Lung (tissue), 11 donors: ENCODE measurements at regions not wholly inside any gene's neighbourhood (a gene's known extent, or its start where the extent isn't known, plus 50 kb on each side); places are given as distances from the start of the nearest gene placed in this dataset.

Source experiments
- ATAC-seq: fragments of 200-7000 bp; cut with Tn5 transposase; one replicate; pipeline ENCODE4 v1.9.1; 2020; ENCODE audit warnings: moderate number of reproducible peaks; ENCODE audit not compliant: insufficient read depth, low FRiP score
- DNase-seq, 3 donors: peaks; one replicate each; pipeline ENCODE4 v3.0.0-alpha.2; 2013 to 2017
- H3K27ac ChIP-seq, 2 donors: one replicate each; pipeline ENCODE4 v1.5.1; 2013; ENCODE audit warnings: mild to moderate bottlenecking in 2 of 2, moderate library complexity in 2 of 2, control low read depth in 1 of 2, inconsistent platforms in 1 of 2, low read depth in 1 of 2, low read length in 1 of 2
- H3K27me3 ChIP-seq, 3 donors: one replicate each; pipeline ENCODE4 v1.5.1; 2013; ENCODE audit warnings: low read length in 2 of 3; ENCODE audit not compliant: control insufficient read depth in 3 of 3, insufficient read depth in 3 of 3
- H3K36me3 ChIP-seq, 4 donors: one replicate each; pipeline ENCODE4 v1.5.1; 2013; ENCODE audit warnings: low read length in 4 of 4, mild to moderate bottlenecking in 1 of 4, moderate library complexity in 1 of 4; ENCODE audit not compliant: control insufficient read depth in 4 of 4, insufficient read depth in 4 of 4
- H3K4me1 ChIP-seq, 5 donors: one replicate each; pipeline ENCODE4 v1.5.1; 2013; ENCODE audit warnings: low read length in 5 of 5, mild to moderate bottlenecking in 2 of 5, moderate library complexity in 1 of 5; ENCODE audit not compliant: control insufficient read depth in 5 of 5, insufficient read depth in 5 of 5
- H3K4me3 ChIP-seq: one replicate; pipeline ENCODE4 v1.5.1; 2013; ENCODE audit warnings: mild to moderate bottlenecking, control low read depth, moderate library complexity
- H3K9ac ChIP-seq, 2 donors: one replicate each; pipeline ENCODE4 v1.5.1; 2013; ENCODE audit warnings: low read length in 2 of 2, control low read depth in 1 of 2; ENCODE audit not compliant: insufficient read depth in 1 of 2
- H3K9me3 ChIP-seq, 4 donors: one replicate each; pipeline ENCODE4 v1.5.1; 2013; ENCODE audit warnings: low read length in 3 of 4, mild to moderate bottlenecking in 1 of 4, moderate library complexity in 1 of 4; ENCODE audit not compliant: control insufficient read depth in 4 of 4, insufficient read depth in 3 of 4
- CTCF ChIP-seq: IDR thresholded peaks from 2 replicates; pipeline ENCODE4 v1.5.1; 2012; ENCODE audit warnings: mild to moderate bottlenecking; ENCODE audit errors: control extremely low read depth, extremely low read depth
- WGBS, 2 donors: extraction: QIAGEN DNeasy Blood & Tissue Kit; methylation state at CpG; one replicate each; pipeline ENCODE4 v1.1.7; 2013; 5-methylcytosine and 5-hydroxymethylcytosine counted together
- donor health status: control.
- donor health status: control.
- donor health status: Bipolar disorder and iron deficiency.
- donor health status: healthy.
- donor health status: DM: yes; HTN: yes; CAD: no.

DNA sequence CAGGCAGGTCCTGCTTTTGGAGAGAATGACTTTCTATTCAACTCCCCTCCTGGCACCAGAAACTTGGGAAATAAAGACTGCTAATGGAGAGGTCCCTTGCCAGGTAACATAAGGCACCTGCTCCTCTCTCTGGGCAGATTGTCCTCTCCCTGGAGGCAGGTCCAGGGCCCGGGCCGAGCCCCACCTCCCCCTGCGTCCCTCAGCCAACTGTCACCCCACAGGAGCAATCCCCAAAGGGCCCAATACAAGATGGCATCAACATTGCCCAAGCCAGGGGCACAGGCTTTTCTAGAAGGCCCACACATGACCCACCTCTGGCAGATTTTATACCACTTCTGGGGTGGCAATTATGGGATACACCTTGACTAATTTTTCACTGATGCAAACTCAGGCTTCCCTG lies 145.2 kb downstream of the HERPUD2 start:
- Histone ChIP-seq H3K36me3 (no peaks in the 10 kb centered on the region), H3K27me3 (no peaks in the 10 kb centered on the region), H3K9me3 (no peaks in the 10 kb centered on the region), H3K9ac (no peak overlapping the region), H3K4me3 (no peak overlapping the region), H3K27ac (no peak overlapping the region), H3K4me1 (peaks cover 0 to 7% (median 0%) of the 10 kb centered on the region in 5 donors)
- DNase-seq (no peak), ATAC-seq (no peak)
- no peak for TF ChIP-seq CTCF
- 94 to 97% methylated on average over 3 of the region's 3 CpGs for WGBS, 2 donors

DNA sequence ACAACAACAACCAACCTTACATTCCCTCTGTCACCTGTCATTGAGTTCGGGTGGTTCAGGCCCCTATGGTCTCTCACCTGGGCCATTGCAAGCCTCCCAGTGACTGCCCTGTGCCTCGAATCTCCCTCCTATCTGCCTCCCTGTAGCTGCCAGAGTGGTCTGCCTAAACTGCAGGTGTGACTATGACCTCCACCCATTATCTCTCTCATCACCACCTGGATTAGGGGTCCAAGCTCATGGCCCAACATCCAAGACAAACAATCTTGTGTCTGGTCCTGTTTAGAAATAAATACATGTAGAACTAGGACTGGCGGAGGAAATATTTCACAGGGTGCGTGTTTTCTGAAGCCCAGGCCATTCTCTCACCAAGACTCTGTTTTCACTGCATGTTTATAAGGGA lies 146.6 kb downstream of the HERPUD2 start:
- Histone ChIP-seq H3K9me3 (no peaks in the 10 kb centered on the region), H3K9ac (no peak overlapping the region), H3K4me3 (no peak overlapping the region), H3K4me1 (no peaks in the 10 kb centered on the region), H3K27me3 (no peaks in the 10 kb centered on the region), H3K27ac (no peak overlapping the region), H3K36me3 (no peaks in the 10 kb centered on the region)
- 87 to 98% methylated on average over 4 of the region's 4 CpGs for WGBS, 2 donors
- TF ChIP-seq CTCF: no peak
- ATAC-seq (no peak), DNase-seq (no peak)

- H3K9ac ChIP-seq: no peak overlapping the region
- H3K27me3 ChIP-seq: no peaks in the 10 kb centered on the region
- no peak for ATAC-seq
- no peak for TF ChIP-seq CTCF
- no peak overlapping the region for H3K4me3 ChIP-seq
- H3K9me3 ChIP-seq: no peaks in the 10 kb centered on the region
- WGBS, 2 donors: 86 to 89% methylated on average over 7 of the region's 7 CpGs
- H3K27ac ChIP-seq: no peak overlapping the region
- no peak for DNase-seq
- no peaks in the 10 kb centered on the region for H3K36me3 ChIP-seq
- no peaks in the 10 kb centered on the region for H3K4me1 ChIP-seq
Observed at GRCh38 chr7:35546691-35547429, 148.1 kb downstream of the HERPUD2 start.

DNA sequence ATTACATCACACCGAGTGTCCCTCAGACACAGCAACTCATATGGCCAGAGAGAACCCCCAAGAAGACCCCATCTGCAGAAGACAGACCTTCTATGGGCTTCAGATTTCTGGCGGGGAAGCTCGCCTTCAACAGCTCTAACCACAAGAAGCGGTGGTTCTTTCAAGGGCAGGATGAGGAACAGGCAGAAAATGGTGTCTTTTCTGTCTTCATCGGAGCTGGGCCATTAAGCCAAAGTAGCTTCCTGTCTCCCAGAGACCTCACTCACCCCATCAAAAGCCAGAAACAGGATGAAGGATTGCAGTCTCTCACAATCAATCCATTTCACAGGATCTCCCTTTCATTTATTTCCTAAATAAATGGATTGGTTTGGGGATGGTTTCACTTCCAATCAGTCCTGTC lies 149.1 kb downstream of the HERPUD2 start:
- Histone ChIP-seq H3K27ac (no peak overlapping the region), H3K4me3 (no peak overlapping the region), H3K27me3 (no peaks in the 10 kb centered on the region), H3K9me3 (no peaks in the 10 kb centered on the region), H3K36me3 (no peaks in the 10 kb centered on the region), H3K9ac (no peak overlapping the region), H3K4me1 (no peaks in the 10 kb centered on the region)
- ATAC-seq (no peak), DNase-seq (no peak)
- no peak for TF ChIP-seq CTCF
- WGBS, 2 donors: 41 to 65% methylated on average over 5 of the region's 5 CpGs
